Ascending aorta (tissue), 2 donors: ENCODE measurements at regions not wholly inside any gene's neighbourhood (a gene's known extent, or its start where the extent isn't known, plus 50 kb on each side); places are given as distances from the start of the nearest gene placed in this dataset.

Source experiments
- DNase-seq, 2 donors: peaks; one replicate each; pipeline ENCODE4 v3.0.0-alpha.2; 2019; ENCODE audit warnings: low spot score in 2 of 2
- H3K27ac ChIP-seq, 2 donors: fragments of 200-600 bp; sonication (generic); one replicate each; pipeline ENCODE4 v1.5.1; 2016 to 2017; ENCODE audit warnings: mild to moderate bottlenecking in 1 of 2
- H3K27me3 ChIP-seq: fragments of 200-600 bp; sonication (generic); one replicate; pipeline ENCODE4 v1.5.1; 2017
- H3K36me3 ChIP-seq, 2 donors: fragments of 200-600 bp; sonication (generic); one replicate each; pipeline ENCODE4 v1.5.1; 2016
- H3K4me1 ChIP-seq, 2 donors: fragments of 200-600 bp; sonication (generic); one replicate each; pipeline ENCODE4 v1.5.1; 2016 to 2017; ENCODE audit warnings: mild to moderate bottlenecking in 1 of 2
- H3K4me3 ChIP-seq, 2 donors: fragments of 200-600 bp; sonication (generic); one replicate each; pipeline ENCODE4 v1.5.1; 2016 to 2017; ENCODE audit warnings: mild to moderate bottlenecking in 1 of 2
- H3K9me3 ChIP-seq, 2 donors: fragments of 200-600 bp; sonication (generic); one replicate each; pipeline ENCODE4 v1.5.1; 2016
- intact Hi-C: fragments of 100-400 bp; cut with DNase I; formaldehyde crosslinking; loops from one replicate; pipeline ENCODE4 v1.15.1; 2023
- TF ChIP-seq, protein P1 (sequence below), 3 experiments: fragments of 200-600 bp in 2 of 3; fragments of 450-650 bp in 1 of 3; sonication (generic) in 2 of 3; IDR thresholded peaks; one replicate each; pipeline ENCODE4 v1.5.1; 2016 to 2019; ENCODE audit warnings: antibody characterized with exemption in 3 of 3, mild to moderate bottlenecking in 1 of 3, moderate library complexity in 1 of 3

DNA sequence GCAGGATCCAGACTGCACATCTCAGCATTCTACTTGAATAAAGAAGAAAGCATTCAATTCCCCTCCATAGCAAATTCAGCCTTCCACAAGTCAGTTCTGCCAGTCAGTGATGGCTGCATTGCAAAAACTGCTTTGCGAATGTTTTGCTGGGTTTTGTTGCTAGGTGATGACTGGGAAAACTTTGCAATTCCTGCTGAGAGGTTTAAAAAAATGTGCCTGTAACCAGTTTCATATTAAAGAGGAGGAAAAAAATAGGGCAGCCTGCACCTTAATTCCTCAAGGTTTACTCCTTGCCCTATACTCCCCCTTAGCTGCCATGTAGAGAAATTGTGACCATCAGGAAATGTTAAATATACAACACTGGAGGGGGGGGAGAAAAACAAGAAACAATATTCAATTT is 225.6 kb upstream of the ATP11B start:
- no peaks in the 10 kb centered on the region for H3K9me3 ChIP-seq
- TF ChIP-seq, protein P1, sequence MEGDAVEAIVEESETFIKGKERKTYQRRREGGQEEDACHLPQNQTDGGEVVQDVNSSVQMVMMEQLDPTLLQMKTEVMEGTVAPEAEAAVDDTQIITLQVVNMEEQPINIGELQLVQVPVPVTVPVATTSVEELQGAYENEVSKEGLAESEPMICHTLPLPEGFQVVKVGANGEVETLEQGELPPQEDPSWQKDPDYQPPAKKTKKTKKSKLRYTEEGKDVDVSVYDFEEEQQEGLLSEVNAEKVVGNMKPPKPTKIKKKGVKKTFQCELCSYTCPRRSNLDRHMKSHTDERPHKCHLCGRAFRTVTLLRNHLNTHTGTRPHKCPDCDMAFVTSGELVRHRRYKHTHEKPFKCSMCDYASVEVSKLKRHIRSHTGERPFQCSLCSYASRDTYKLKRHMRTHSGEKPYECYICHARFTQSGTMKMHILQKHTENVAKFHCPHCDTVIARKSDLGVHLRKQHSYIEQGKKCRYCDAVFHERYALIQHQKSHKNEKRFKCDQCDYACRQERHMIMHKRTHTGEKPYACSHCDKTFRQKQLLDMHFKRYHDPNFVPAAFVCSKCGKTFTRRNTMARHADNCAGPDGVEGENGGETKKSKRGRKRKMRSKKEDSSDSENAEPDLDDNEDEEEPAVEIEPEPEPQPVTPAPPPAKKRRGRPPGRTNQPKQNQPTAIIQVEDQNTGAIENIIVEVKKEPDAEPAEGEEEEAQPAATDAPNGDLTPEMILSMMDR (IDR thresholded peaks at IDR 0.05) = no peak
- H3K4me1 ChIP-seq = no peaks in the 10 kb centered on the region
- H3K27me3 ChIP-seq = no peaks in the 10 kb centered on the region
- H3K4me3 ChIP-seq = no peak overlapping the region
- no peak overlapping the region for H3K27ac ChIP-seq
- H3K36me3 ChIP-seq = no peaks in the 10 kb centered on the region
- intact Hi-C loops = no loop called here
- no peak for DNase-seq

DNA sequence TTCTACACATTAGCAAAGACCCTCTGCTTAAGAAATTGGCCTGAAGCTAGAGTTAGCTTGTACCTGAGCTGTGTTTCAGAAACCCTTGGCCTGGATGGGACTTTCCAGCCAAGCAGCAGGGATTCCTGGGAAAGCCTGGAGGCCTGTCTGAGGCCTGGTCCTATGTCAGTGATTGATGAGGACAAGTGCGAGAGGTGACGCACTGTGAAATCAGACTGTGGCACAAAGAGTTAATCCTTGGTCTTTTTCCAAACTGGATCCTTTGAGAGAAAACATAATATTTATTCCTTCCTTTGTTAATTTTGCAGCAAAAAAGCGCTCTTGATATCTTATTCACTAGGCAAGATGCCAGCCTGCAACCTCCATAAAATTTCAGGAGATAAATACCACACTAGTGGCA is 225.0 kb upstream of the ATP11B start:
- Histone ChIP-seq H3K4me1 (no peaks in the 10 kb centered on the region), H3K27ac (no peak overlapping the region), H3K9me3 (no peaks in the 10 kb centered on the region), H3K4me3 (no peak overlapping the region), H3K27me3 (no peaks in the 10 kb centered on the region), H3K36me3 (no peaks in the 10 kb centered on the region)
- intact Hi-C loops = no loop called here
- no peak for DNase-seq
- TF ChIP-seq, protein P1 (IDR thresholded peaks at IDR 0.05) = no peak

DNA sequence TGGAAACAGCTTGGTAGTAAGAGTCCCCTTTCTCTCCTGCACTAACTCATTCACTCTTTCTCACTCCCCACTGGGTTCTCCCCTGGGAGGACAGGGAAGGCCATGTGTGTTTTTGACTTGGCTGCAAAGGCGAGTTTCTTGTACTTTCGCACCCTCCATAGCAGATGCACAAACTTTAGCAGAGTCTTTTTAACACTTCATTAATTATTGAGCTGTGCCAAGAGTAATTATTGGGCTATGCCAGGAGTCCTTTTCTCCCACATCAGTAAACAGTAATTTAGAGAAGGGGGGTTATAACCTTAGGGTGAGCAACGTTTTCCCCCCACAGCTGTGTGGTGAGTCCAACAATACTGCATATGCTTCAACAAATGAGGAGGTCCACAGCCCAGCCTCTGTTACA is 224.4 kb upstream of the ATP11B start:
- H3K36me3 ChIP-seq = no peaks in the 10 kb centered on the region
- intact Hi-C loops = no loop called here
- no peak for DNase-seq

DNA sequence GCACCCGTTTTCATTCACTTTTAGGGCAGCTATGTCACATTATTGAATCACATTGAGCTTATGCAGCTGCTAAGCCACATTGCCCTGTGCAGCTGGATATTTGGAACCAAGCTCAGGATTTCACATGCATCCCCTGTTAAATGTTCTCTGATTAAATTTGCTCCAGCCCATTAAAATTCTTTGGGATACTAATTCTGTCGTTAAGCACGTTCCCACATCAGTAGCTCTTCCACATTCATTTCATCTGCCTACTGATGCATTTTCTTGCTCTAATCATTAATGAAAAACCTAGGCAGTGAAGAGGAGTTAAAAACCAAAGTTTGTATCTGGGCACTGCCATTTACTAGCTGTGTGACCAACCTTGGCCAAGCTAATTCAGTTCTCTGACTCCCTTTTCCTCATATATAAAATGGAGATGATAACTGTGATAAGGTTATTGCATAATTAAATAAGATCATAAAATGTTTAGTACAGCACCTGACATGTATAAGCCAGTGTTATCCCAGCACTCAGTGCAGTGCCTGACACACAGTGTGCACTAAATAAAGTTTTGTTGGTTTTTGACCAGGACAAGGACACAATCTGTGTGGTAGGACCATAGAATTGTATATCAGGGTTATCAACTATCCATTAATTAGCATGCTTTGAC is 222.2 kb upstream of the ATP11B start:
- Histone ChIP-seq H3K36me3 (no peaks in the 10 kb centered on the region), H3K4me3 (no peak overlapping the region), H3K4me1 (no peaks in the 10 kb centered on the region), H3K27ac (no peak overlapping the region), H3K27me3 (no peaks in the 10 kb centered on the region), H3K9me3 (no peaks in the 10 kb centered on the region)
- intact Hi-C loops = no loop called here
- no peak for DNase-seq
- TF ChIP-seq, protein P1 (IDR thresholded peaks at IDR 0.05) = no peak

More for the DNA sequence above, 224.4 kb upstream of the ATP11B start:
- Histone ChIP-seq H3K4me3 (no peak overlapping the region), H3K27me3 (no peaks in the 10 kb centered on the region), H3K4me1 (no peaks in the 10 kb centered on the region), H3K27ac (no peak overlapping the region), H3K9me3 (no peaks in the 10 kb centered on the region)
- TF ChIP-seq, protein P1 (IDR thresholded peaks at IDR 0.05) = no peak

DNA sequence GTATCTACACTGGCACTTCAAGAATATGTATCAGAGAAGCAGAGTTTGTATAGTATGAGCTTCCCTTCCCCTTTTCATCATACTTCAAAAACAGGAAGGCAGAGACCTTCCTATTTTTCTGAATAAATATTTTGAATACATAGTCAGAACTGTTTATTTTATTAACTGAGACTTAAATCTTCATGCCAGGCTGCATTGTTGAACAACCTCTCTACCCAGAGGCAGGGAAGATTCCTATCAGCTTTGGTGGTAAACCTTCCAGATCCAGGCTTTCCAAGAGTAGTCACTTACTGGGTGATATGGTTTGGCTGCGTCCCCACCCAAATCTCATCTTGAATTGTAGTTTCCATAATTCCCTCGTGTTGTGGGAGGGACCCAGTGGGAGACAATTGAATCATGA is 217.4 kb upstream of the ATP11B start:
- TF ChIP-seq, protein P1 (IDR thresholded peaks at IDR 0.05) = no peak
- Histone ChIP-seq H3K27me3 (no peaks in the 10 kb centered on the region), H3K36me3 (no peaks in the 10 kb centered on the region), H3K9me3 (no peaks in the 10 kb centered on the region), H3K4me3 (no peak overlapping the region), H3K4me1 (no peaks in the 10 kb centered on the region), H3K27ac (no peak overlapping the region)
- DNase-seq = no peak
- intact Hi-C loops = no loop called here

DNA sequence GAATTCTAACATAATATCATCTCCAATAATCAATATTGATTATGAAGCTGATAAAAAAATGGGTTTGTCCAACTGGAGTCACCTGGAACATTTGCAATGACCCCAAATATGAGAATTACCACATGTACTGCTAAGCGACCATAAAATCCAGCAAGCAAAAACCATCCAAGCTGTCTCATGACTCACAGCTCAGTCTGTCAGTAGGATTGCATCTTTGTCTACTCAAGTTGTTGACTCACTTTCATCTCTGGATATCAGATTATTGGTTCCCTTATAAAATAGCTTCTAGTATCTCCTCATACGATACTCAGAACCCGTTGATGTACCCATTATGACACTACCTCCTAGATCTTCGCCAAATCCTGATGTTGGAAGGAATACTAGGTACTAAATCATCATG is 209.8 kb upstream of the ATP11B start:
- DNase-seq = no peak
- intact Hi-C loops = no loop called here
- H3K9me3 ChIP-seq = no peaks in the 10 kb centered on the region

More for the DNA sequence above, 209.8 kb upstream of the ATP11B start:
- Histone ChIP-seq H3K27me3 (no peaks in the 10 kb centered on the region), H3K4me3 (no peak overlapping the region), H3K4me1 (no peaks in the 10 kb centered on the region), H3K27ac (no peak overlapping the region), H3K36me3 (no peaks in the 10 kb centered on the region)
- TF ChIP-seq, protein P1 (IDR thresholded peaks at IDR 0.05) = no peak
